ENCODE measurements at regions not wholly inside any gene's neighbourhood (a gene's known extent, or its start where the extent isn't known, plus 50 kb on each side); places are given as distances from the start of the nearest gene placed in this dataset.

DNA sequence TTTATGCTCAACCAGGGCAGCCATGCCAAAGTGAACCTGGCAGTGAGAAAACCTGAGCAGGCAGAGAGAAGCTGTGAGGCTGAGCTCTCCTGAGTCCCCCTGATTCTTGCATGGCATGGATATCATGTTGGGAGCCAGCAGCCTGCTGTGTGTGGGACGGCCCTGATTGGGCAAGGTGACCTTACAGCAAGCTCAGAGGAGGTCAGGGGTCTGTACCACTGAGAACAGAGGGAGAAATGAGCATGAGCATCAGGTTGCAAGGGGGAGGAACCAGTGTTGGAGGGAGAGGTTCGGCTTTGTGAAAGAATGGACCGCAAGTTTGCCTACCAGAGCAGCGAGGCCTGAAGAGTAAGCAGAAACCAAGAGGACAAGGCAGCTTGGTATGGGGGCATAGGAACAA, 59.1 kb upstream of the PTGR2 start:
- TF ChIP-seq CTCF (IDR thresholded peaks at IDR 0.05; ENCODE audit: borderline replicate concordance, extremely low read depth, low read length, poor library complexity, severe bottlenecking): no peak
- no peak for TF ChIP-seq EZH2 (IDR thresholded peaks at IDR 0.05; ENCODE audit: borderline replicate concordance, low read depth, low read length, severe bottlenecking)
- Histone ChIP-seq H4K20me1 (ENCODE audit: insufficient read depth, low read length) (no peaks in the 10 kb centered on the region), H3K4me2 (ENCODE audit: insufficient read depth, low read length) (no peak overlapping the region), H3K9me3 (ENCODE audit: insufficient read depth, low read length, severe bottlenecking) (no peaks in the 10 kb centered on the region), H3K4me1 (ENCODE audit: insufficient read depth, low read length) (peaks cover 14% of the 10 kb centered on the region), H3K36me3 (ENCODE audit: insufficient read depth, low read length) (no peaks in the 10 kb centered on the region), H3K27ac (ENCODE audit: low read length) (no peak overlapping the region), H2AFZ (ENCODE audit: low read depth, low read length) (no peak overlapping the region), H3K4me3 (ENCODE audit: low read depth in 1 of 2, low read length in 2 of 2) (no peak overlapping the region), H3K79me2 (ENCODE audit: insufficient read depth, low read length) (peaks cover 3% of the 10 kb centered on the region), H3K9ac (ENCODE audit: low read depth, low read length) (no peak overlapping the region), H3K27me3 (ENCODE audit: insufficient read depth, low read length, poor library complexity) (no peaks in the 10 kb centered on the region)
- DNase-seq: no peak
- ATAC-seq (ENCODE audit: insufficient read depth, low read depth): no peak

DNA sequence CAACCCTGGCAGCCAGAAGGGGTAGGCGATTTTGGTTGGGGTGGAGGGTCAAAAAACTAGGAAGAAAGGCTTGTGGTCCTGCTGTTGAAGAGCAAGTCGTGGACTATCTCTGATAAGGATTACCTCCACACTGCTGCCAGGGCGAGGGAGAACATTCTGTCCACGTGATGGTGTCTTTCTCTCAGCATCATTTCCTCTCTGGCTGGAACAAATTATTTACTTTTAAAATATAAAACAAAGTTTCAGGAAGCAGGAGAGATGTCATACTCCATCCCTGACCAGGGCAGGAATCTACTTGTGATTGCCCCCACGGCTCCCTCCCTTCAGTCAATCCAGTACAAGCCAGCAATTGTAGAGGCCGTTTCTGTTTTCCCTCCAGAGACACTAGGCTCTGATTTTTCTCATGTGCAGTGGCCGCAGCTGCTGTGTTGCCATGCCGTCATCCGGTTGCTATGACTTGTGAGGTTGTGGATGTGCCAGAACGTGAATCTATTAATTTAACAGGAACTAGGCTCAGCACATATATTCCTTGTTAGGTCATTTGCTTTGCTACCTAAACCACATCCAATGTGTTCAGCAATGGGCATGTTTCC, 61.5 kb upstream of the PTGR2 start:
- Histone ChIP-seq H3K9me3 (ENCODE audit: insufficient read depth, low read length, severe bottlenecking) (no peaks in the 10 kb centered on the region), H3K27ac (ENCODE audit: low read length) (no peak overlapping the region), H4K20me1 (ENCODE audit: insufficient read depth, low read length) (peaks cover 3% of the 10 kb centered on the region; the same call in 1 of the 2 replicates), H3K4me3 (ENCODE audit: low read depth in 1 of 2, low read length in 2 of 2) (no peak overlapping the region), H3K36me3 (ENCODE audit: insufficient read depth, low read length) (no peaks in the 10 kb centered on the region), H3K4me1 (ENCODE audit: insufficient read depth, low read length) (peaks cover 28% of the 10 kb centered on the region), H3K9ac (ENCODE audit: low read depth, low read length) (no peak overlapping the region), H2AFZ (ENCODE audit: low read depth, low read length) (no peak overlapping the region), H3K4me2 (ENCODE audit: insufficient read depth, low read length) (no peak overlapping the region), H3K27me3 (ENCODE audit: insufficient read depth, low read length, poor library complexity) (no peaks in the 10 kb centered on the region), H3K79me2 (ENCODE audit: insufficient read depth, low read length) (peaks cover 25% of the 10 kb centered on the region)
- ATAC-seq (ENCODE audit: insufficient read depth, low read depth) (no peak), DNase-seq (no peak)
- TF ChIP-seq CTCF (IDR thresholded peaks at IDR 0.05; ENCODE audit: borderline replicate concordance, extremely low read depth, low read length, poor library complexity, severe bottlenecking) (no peak), EZH2 (IDR thresholded peaks at IDR 0.05; ENCODE audit: borderline replicate concordance, low read depth, low read length, severe bottlenecking) (no peak)

- no peak overlapping the region for H2AFZ ChIP-seq (ENCODE audit: low read depth, low read length)
- H3K36me3 ChIP-seq (ENCODE audit: insufficient read depth, low read length): no peaks in the 10 kb centered on the region
- H3K4me1 ChIP-seq (ENCODE audit: insufficient read depth, low read length): peaks cover 34% of the 10 kb centered on the region
- H3K9me3 ChIP-seq (ENCODE audit: insufficient read depth, low read length, severe bottlenecking): no peaks in the 10 kb centered on the region
- H3K27me3 ChIP-seq (ENCODE audit: insufficient read depth, low read length, poor library complexity): no peaks in the 10 kb centered on the region
- no peak overlapping the region; the same call in 1 of the 2 replicates for H3K4me2 ChIP-seq (ENCODE audit: insufficient read depth, low read length)
- no peak overlapping the region for H3K4me3 ChIP-seq (ENCODE audit: low read depth in 1 of 2, low read length in 2 of 2)
- TF ChIP-seq CTCF (IDR thresholded peaks at IDR 0.05; ENCODE audit: borderline replicate concordance, extremely low read depth, low read length, poor library complexity, severe bottlenecking) (no peak), EZH2 (IDR thresholded peaks at IDR 0.05; ENCODE audit: borderline replicate concordance, low read depth, low read length, severe bottlenecking) (no peak)
- ATAC-seq (ENCODE audit: insufficient read depth, low read depth) (no peak), DNase-seq (no peak)
- H3K27ac ChIP-seq (ENCODE audit: low read length): no peak overlapping the region
- H3K9ac ChIP-seq (ENCODE audit: low read depth, low read length): no peak overlapping the region; the same call in 1 of the 2 replicates
- H3K79me2 ChIP-seq (ENCODE audit: insufficient read depth, low read length): peaks cover 37% of the 10 kb centered on the region
- peaks cover 10% of the 10 kb centered on the region; the same call in 1 of the 2 replicates for H4K20me1 ChIP-seq (ENCODE audit: insufficient read depth, low read length)
Measured at GRCh38 chr14:73788701-73789551, 62.7 kb upstream of the PTGR2 start.
